ENCODE measurements at regions not wholly inside any gene's neighbourhood (a gene's known extent, or its start where the extent isn't known, plus 50 kb on each side); places are given as distances from the start of the nearest gene placed in this dataset.

DNA sequence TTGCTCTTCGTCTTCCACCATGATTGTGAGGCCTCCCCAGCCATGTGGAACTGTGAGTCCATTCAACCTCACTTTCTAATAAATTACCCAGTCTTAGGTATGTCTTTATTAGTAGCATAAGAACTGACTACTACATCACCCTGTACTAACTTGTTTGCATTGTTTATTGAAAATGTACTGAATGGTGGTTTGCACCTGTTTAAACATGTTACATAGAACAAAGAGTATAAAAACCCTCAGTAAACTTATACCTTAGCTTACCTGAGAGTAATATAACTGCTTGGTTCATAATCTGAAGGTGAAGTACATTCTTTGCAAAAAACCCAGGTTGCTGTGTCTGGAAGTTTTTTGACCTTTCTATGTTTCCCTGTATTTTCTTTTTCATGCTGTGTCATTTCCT, 777.8 kb downstream of the TBC1D32 start (continued):
- TF ChIP-seq, protein P1, sequence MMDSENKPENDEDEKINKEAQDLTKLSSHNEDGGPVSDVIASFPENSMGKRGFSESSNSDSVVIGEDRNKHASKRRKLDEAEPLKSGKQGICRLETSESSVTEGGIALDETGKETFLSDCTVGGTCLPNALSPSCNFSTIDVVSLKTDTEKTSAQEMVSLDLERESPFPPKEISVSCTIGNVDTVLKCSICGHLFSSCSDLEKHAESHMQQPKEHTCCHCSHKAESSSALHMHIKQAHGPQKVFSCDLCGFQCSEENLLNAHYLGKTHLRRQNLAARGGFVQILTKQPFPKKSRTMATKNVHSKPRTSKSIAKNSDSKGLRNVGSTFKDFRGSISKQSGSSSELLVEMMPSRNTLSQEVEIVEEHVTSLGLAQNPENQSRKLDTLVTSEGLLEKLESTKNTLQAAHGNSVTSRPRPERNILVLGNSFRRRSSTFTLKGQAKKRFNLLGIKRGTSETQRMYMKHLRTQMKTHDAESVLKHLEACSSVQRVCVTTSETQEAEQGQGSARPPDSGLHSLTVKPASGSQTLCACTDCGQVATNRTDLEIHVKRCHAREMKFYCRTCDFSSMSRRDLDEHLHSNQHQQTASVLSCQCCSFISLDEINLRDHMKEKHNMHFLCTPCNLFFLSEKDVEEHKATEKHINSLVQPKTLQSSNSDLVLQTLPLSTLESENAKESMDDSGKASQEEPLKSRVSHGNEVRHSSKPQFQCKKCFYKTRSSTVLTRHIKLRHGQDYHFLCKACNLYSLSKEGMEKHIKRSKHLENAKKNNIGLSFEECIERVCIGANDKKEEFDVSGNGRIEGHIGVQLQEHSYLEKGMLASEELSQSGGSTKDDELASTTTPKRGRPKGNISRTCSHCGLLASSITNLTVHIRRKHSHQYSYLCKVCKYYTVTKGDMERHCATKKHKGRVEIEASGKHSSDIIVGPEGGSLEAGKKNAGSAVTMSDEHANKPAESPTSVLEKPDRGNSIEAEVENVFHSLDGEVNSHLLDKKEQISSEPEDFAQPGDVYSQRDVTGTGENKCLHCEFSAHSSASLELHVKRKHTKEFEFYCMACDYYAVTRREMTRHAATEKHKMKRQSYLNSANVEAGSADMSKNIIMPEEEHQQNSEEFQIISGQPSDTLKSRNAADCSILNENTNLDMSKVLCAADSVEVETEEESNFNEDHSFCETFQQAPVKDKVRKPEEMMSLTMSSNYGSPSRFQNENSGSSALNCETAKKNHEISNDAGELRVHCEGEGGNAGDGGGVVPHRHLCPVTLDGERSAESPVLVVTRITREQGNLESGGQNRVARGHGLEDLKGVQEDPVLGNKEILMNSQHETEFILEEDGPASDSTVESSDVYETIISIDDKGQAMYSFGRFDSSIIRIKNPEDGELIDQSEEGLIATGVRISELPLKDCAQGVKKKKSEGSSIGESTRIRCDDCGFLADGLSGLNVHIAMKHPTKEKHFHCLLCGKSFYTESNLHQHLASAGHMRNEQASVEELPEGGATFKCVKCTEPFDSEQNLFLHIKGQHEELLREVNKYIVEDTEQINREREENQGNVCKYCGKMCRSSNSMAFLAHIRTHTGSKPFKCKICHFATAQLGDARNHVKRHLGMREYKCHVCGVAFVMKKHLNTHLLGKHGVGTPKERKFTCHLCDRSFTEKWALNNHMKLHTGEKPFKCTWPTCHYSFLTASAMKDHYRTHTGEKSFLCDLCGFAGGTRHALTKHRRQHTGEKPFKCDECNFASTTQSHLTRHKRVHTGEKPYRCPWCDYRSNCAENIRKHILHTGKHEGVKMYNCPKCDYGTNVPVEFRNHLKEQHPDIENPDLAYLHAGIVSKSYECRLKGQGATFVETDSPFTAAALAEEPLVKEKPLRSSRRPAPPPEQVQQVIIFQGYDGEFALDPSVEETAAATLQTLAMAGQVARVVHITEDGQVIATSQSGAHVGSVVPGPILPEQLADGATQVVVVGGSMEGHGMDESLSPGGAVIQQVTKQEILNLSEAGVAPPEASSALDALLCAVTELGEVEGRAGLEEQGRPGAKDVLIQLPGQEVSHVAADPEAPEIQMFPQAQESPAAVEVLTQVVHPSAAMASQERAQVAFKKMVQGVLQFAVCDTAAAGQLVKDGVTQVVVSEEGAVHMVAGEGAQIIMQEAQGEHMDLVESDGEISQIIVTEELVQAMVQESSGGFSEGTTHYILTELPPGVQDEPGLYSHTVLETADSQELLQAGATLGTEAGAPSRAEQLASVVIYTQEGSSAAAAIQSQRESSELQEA (IDR thresholded peaks at IDR 0.05; ENCODE audit: low read depth): no peak
- TF ChIP-seq SMARCE1 (IDR thresholded peaks at IDR 0.05) (no peak), LARP7 (IDR thresholded peaks at IDR 0.05) (no peak), XRCC4 (IDR thresholded peaks at IDR 0.05; ENCODE audit: extremely low read depth, insufficient read depth, insufficient read length) (no peak), SNRNP70 (optimal IDR thresholded peaks at IDR 0.05; ENCODE audit: low read depth, low read length) (no peak), PYGO2 (tag; IDR thresholded peaks at IDR 0.05) (no peak), CHD4 (IDR thresholded peaks at IDR 0.05; ENCODE audit: insufficient read depth, insufficient replicate concordance, low read depth, low read length, poor library complexity, severe bottlenecking) (no peak), JUND (IDR thresholded peaks at IDR 0.05; ENCODE audit: borderline replicate concordance, low read depth, low read length) (no peak), JUND (tag; IDR thresholded peaks at IDR 0.05; ENCODE audit: borderline replicate concordance, low read depth, low read length) (no peak), MAFG (tag; conservative IDR thresholded peaks at IDR 0.05) (no peak)
- TF ChIP-seq, protein P2, sequence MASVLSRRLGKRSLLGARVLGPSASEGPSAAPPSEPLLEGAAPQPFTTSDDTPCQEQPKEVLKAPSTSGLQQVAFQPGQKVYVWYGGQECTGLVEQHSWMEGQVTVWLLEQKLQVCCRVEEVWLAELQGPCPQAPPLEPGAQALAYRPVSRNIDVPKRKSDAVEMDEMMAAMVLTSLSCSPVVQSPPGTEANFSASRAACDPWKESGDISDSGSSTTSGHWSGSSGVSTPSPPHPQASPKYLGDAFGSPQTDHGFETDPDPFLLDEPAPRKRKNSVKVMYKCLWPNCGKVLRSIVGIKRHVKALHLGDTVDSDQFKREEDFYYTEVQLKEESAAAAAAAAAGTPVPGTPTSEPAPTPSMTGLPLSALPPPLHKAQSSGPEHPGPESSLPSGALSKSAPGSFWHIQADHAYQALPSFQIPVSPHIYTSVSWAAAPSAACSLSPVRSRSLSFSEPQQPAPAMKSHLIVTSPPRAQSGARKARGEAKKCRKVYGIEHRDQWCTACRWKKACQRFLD (CRISPR knock-in tag; IDR thresholded peaks at IDR 0.05): no peak
- TF ChIP-seq, protein P3, sequence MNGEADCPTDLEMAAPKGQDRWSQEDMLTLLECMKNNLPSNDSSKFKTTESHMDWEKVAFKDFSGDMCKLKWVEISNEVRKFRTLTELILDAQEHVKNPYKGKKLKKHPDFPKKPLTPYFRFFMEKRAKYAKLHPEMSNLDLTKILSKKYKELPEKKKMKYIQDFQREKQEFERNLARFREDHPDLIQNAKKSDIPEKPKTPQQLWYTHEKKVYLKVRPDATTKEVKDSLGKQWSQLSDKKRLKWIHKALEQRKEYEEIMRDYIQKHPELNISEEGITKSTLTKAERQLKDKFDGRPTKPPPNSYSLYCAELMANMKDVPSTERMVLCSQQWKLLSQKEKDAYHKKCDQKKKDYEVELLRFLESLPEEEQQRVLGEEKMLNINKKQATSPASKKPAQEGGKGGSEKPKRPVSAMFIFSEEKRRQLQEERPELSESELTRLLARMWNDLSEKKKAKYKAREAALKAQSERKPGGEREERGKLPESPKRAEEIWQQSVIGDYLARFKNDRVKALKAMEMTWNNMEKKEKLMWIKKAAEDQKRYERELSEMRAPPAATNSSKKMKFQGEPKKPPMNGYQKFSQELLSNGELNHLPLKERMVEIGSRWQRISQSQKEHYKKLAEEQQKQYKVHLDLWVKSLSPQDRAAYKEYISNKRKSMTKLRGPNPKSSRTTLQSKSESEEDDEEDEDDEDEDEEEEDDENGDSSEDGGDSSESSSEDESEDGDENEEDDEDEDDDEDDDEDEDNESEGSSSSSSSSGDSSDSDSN (IDR thresholded peaks at IDR 0.05; ENCODE audit: borderline replicate concordance in 1 of 2, low read depth in 2 of 2, low read length in 2 of 2): no peak
